ENCODE measurements at regions not wholly inside any gene's neighbourhood (a gene's known extent, or its start where the extent isn't known, plus 50 kb on each side); places are given as distances from the start of the nearest gene placed in this dataset.

GRCh38 chr4:124591637-124592036 lies 120.9 kb downstream of the ANKRD50 start:
- Histone ChIP-seq H3K4me1 (no peaks in the 10 kb centered on the region), H3K36me3 (no peaks in the 10 kb centered on the region), H3K9me3 (peaks cover 0 to 12% (median 9%) of the 10 kb centered on the region in 8 donors), H3K27ac (no peak overlapping the region), H3K4me3 (no peak overlapping the region), H3K27me3 (replicated peaks in 1 of 7) (no peaks in the 10 kb centered on the region)
- intact Hi-C loops (cut with DNase I; ENCODE audit: low total_unique reads) = no loop called here
- WGBS, 5 donors = 72 to 88% (median 78%) methylated on average over 2 of the region's 2 CpGs
- no peak for DNase-seq
- no peak for TF ChIP-seq POLR2AphosphoS5 (IDR thresholded peaks at IDR 0.05)
- TF ChIP-seq CTCF (IDR thresholded peaks at IDR 0.05 in 8 of 11, conservative IDR thresholded peaks at IDR 0.05 in 3 of 11) = no peak
- no peak for TF ChIP-seq POLR2A (IDR thresholded peaks at IDR 0.05)

- no peaks in the 10 kb centered on the region for H3K36me3 ChIP-seq
- no peaks in the 10 kb centered on the region for H3K4me1 ChIP-seq
- 57 to 84% (median 69%) methylated on average over 2 of the region's 2 CpGs for WGBS, 5 donors
- no peak overlapping the region for H3K27ac ChIP-seq
- H3K4me3 ChIP-seq = no peak overlapping the region
- no peaks in the 10 kb centered on the region for H3K27me3 ChIP-seq (replicated peaks in 1 of 7)
- TF ChIP-seq POLR2A (IDR thresholded peaks at IDR 0.05) (no peak), CTCF (IDR thresholded peaks at IDR 0.05 in 8 of 11, conservative IDR thresholded peaks at IDR 0.05 in 3 of 11) (no peak), POLR2AphosphoS5 (IDR thresholded peaks at IDR 0.05) (no peak)
- DNase-seq = no peak
- intact Hi-C loops (cut with DNase I; ENCODE audit: low total_unique reads) = no loop called here
- H3K9me3 ChIP-seq = no peaks in the 10 kb centered on the region
Observed at GRCh38 chr4:124593494-124593893, 119.0 kb downstream of the ANKRD50 start.

- no peak for TF ChIP-seq CTCF (IDR thresholded peaks at IDR 0.05 in 8 of 11, conservative IDR thresholded peaks at IDR 0.05 in 3 of 11)
- TF ChIP-seq POLR2AphosphoS5 (IDR thresholded peaks at IDR 0.05) = no peak
- no peak for TF ChIP-seq POLR2A (IDR thresholded peaks at IDR 0.05)
- H3K27me3 ChIP-seq (replicated peaks in 1 of 7) = no peaks in the 10 kb centered on the region
Observed at GRCh38 chr4:124594945-124595344, 117.6 kb downstream of the ANKRD50 start.

GRCh38 chr4:124596816-124597215 lies 115.7 kb downstream of the ANKRD50 start:
- Histone ChIP-seq H3K4me3 (no peak overlapping the region), H3K9me3 (peaks cover 0 to 1% (median 0%) of the 10 kb centered on the region in 8 donors), H3K36me3 (no peaks in the 10 kb centered on the region), H3K27me3 (replicated peaks in 1 of 7) (no peaks in the 10 kb centered on the region), H3K4me1 (no peaks in the 10 kb centered on the region), H3K27ac (no peak overlapping the region)
- no peak for DNase-seq
- TF ChIP-seq POLR2A (IDR thresholded peaks at IDR 0.05) (no peak), POLR2AphosphoS5 (IDR thresholded peaks at IDR 0.05) (no peak), CTCF (IDR thresholded peaks at IDR 0.05 in 8 of 11, conservative IDR thresholded peaks at IDR 0.05 in 3 of 11) (no peak)
- intact Hi-C loops (cut with DNase I; ENCODE audit: low total_unique reads) = no loop called here
- WGBS, 5 donors = 38 to 79% (median 61%) methylated on average over 4 of the region's 4 CpGs

More at GRCh38 chr4:124594945-124595344, 117.6 kb downstream of the ANKRD50 start:
- Histone ChIP-seq H3K9me3 (no peaks in the 10 kb centered on the region), H3K4me1 (no peaks in the 10 kb centered on the region), H3K4me3 (no peak overlapping the region), H3K36me3 (no peaks in the 10 kb centered on the region), H3K27ac (no peak overlapping the region)
- WGBS, 5 donors = 88 to 100% (median 97%) methylated on average over 1 of the region's 1 CpG
- no peak for DNase-seq
- intact Hi-C loops (cut with DNase I; ENCODE audit: low total_unique reads) = no loop called here
